CD14-positive monocyte (primary cell): ENCODE measurements at regions not wholly inside any gene's neighbourhood (a gene's known extent, or its start where the extent isn't known, plus 50 kb on each side); places are given as distances from the start of the nearest gene placed in this dataset.
"Not testable (repeated sequence)": the region's sequence is repeated elsewhere in the genome, so short reads cannot be mapped to it uniquely, and the experiment has no call there.

ENCODE experiments used
- DNase-seq, 3 donors: peaks; one replicate each; pipeline ENCODE4 v3.0.0-alpha.2; 2011 to 2022
- H2AFZ ChIP-seq: 2 replicates; pipeline ENCODE4 v1.6.0; 2012; ENCODE audit warnings: mild to moderate bottlenecking, low read depth, low read length, inconsistent platforms; ENCODE audit not compliant: insufficient read depth, poor library complexity, severe bottlenecking
- H3K27ac ChIP-seq, 2 donors: 1 replicate in 1 of 2; 2 replicates in 1 of 2; pipeline ENCODE4 v1.5.1; 2012 to 2013; ENCODE audit warnings: low read length in 2 of 2, control low read depth in 1 of 2, inconsistent platforms in 1 of 2, low read depth in 1 of 2, mild to moderate bottlenecking in 1 of 2
- H3K27me3 ChIP-seq, 2 donors: one replicate each; pipeline versions ENCODE4 v1.6.0 to v1.6.1; 2011 to 2013; ENCODE audit warnings: low read length in 2 of 2; ENCODE audit not compliant: control insufficient read depth in 2 of 2, insufficient read depth in 2 of 2
- H3K36me3 ChIP-seq, 2 donors: replicated peaks in 1 of 2; 1 replicate in 1 of 2; 2 replicates in 1 of 2; pipeline versions ENCODE4 v1.5.1 to v1.6.1; 2012 to 2013; ENCODE audit warnings: low read length in 2 of 2, control low read depth in 1 of 2, inconsistent platforms in 1 of 2, mild to moderate bottlenecking in 1 of 2; ENCODE audit not compliant: insufficient read depth in 2 of 2, control insufficient read depth in 1 of 2
- H3K4me1 ChIP-seq, 2 donors: 1 replicate in 1 of 2; 2 replicates in 1 of 2; pipeline versions ENCODE4 v1.5.1 to v1.6.1; 2012 to 2013; ENCODE audit warnings: low read length in 2 of 2, control low read depth in 1 of 2, inconsistent platforms in 1 of 2, mild to moderate bottlenecking in 1 of 2, moderate library complexity in 1 of 2; ENCODE audit not compliant: insufficient read depth in 2 of 2, control insufficient read depth in 1 of 2
- H3K4me2 ChIP-seq: replicated peaks from 2 replicates; pipeline ENCODE3; 2012; ENCODE audit warnings: low read length, moderate library complexity, mild to moderate bottlenecking; ENCODE audit not compliant: poor library complexity, severe bottlenecking; ENCODE audit errors: extremely low read depth
- H3K4me3 ChIP-seq, 3 experiments: fragments of 200-600 bp in 1 of 3; sonication (generic) in 1 of 3; replicated peaks in 1 of 3; 1 replicate in 2 of 3; 2 replicates in 1 of 3; pipeline ENCODE4 v1.5.1; 2011 to 2013; ENCODE audit warnings: low read length in 3 of 3, mild to moderate bottlenecking in 3 of 3, control low read depth in 2 of 3, low read depth in 2 of 3, inconsistent platforms in 1 of 3, moderate library complexity in 1 of 3
- H3K79me2 ChIP-seq: 2 replicates; pipeline ENCODE4 v1.6.0; 2012; ENCODE audit warnings: mild to moderate bottlenecking, control low read depth, inconsistent platforms, low read length, moderate library complexity; ENCODE audit not compliant: insufficient read depth
- H3K9ac ChIP-seq: 2 replicates; pipeline ENCODE4 v1.6.0; 2017; ENCODE audit warnings: low read length, mild to moderate bottlenecking; ENCODE audit not compliant: insufficient read depth, poor library complexity, severe bottlenecking
- H3K9me3 ChIP-seq, 2 donors: replicated peaks in 1 of 2; 1 replicate in 1 of 2; 2 replicates in 1 of 2; pipeline versions ENCODE4 v1.5.1 to v1.6.1; 2012 to 2013; ENCODE audit warnings: low read length in 2 of 2, control low read depth in 1 of 2; ENCODE audit not compliant: control insufficient read depth in 1 of 2, insufficient read depth in 1 of 2
- H4K20me1 ChIP-seq: 2 replicates; pipeline ENCODE4 v1.6.0; 2012; ENCODE audit warnings: mild to moderate bottlenecking, low read length, control low read depth, moderate library complexity; ENCODE audit not compliant: insufficient read depth
- H3K27ac Mint-ChIP-seq, 7 donors: one replicate each; pipeline ENCODE4 v1.8.0; 2020; ENCODE audit warnings: mild to moderate bottlenecking in 7 of 7, mixed read lengths in 7 of 7, moderate library complexity in 6 of 7, inconsistent platforms in 2 of 7
- H3K27me3 Mint-ChIP-seq, 3 donors: one replicate each; pipeline ENCODE4 v1.8.0; 2021 to 2022; ENCODE audit warnings: low read depth in 3 of 3, mild to moderate bottlenecking in 3 of 3, mixed read lengths in 3 of 3, moderate library complexity in 3 of 3, inconsistent platforms in 1 of 3
- H3K36me3 Mint-ChIP-seq, 2 donors: one replicate each; pipeline ENCODE4 v1.8.0; 2020; ENCODE audit warnings: mixed read lengths in 2 of 2, inconsistent platforms in 1 of 2, mild to moderate bottlenecking in 1 of 2
- H3K4me1 Mint-ChIP-seq: one replicate; pipeline ENCODE4 v1.8.0; 2020; ENCODE audit warnings: mild to moderate bottlenecking, mixed read lengths
- H3K4me3 Mint-ChIP-seq, 2 donors: one replicate each; pipeline ENCODE4 v1.8.0; 2020; ENCODE audit warnings: mild to moderate bottlenecking in 2 of 2, mixed read lengths in 2 of 2, moderate library complexity in 1 of 2
- H3K9me3 Mint-ChIP-seq, 7 donors: one replicate each; pipeline ENCODE4 v1.8.0; 2020 to 2022; ENCODE audit warnings: mixed read lengths in 7 of 7, mild to moderate bottlenecking in 6 of 7, moderate library complexity in 6 of 7, inconsistent platforms in 2 of 7
- WGBS: methylation state at CpG from one replicate; pipeline ENCODE4 v1.1.5; 2013; ENCODE audit warnings: missing lambda C conversion rate; ENCODE audit not compliant: insufficient coverage; 5-methylcytosine and 5-hydroxymethylcytosine counted together
- intact Hi-C, 2 donors: fragments of 100-400 bp; cut with micrococcal nuclease; formaldehyde crosslinking; loops; one replicate each; pipeline versions ENCODE4 v1.15.0 to v1.15.1; 2023
- TF ChIP-seq, protein P1 (sequence below): fragments of 200-600 bp; IDR thresholded peaks from one replicate; pipeline ENCODE4 v1.8.0; 2022; ENCODE audit warnings: antibody characterized with exemption, mild to moderate bottlenecking

GRCh38 chr3:10694179-10694578, 121.8 kb upstream of the SLC6A11 start:
- Histone ChIP-seq H4K20me1 (no peaks in the 10 kb centered on the region), H3K27me3 (no peaks in the 10 kb centered on the region), H3K4me3 (no peak overlapping the region), H3K36me3 (no peaks in the 10 kb centered on the region), H3K4me1 (no peaks in the 10 kb centered on the region), H3K9ac (no peak overlapping the region), H3K27ac (no peak overlapping the region), H3K9me3 (no peaks in the 10 kb centered on the region), H3K4me2 (no peak overlapping the region), H3K79me2 (no peaks in the 10 kb centered on the region), H2AFZ (no peak overlapping the region)
- no peaks in the 10 kb centered on the region for H3K4me1 Mint-ChIP-seq
- DNase-seq, result no peak
- H3K9me3 Mint-ChIP-seq, result peaks cover 0 to 3% (median 0%) of the 10 kb centered on the region in 7 donors
- peaks cover 4 to 20% (median 13%) of the 10 kb centered on the region in 3 donors for H3K27me3 Mint-ChIP-seq
- intact Hi-C loops, result no loop called here
- TF ChIP-seq, protein P1, sequence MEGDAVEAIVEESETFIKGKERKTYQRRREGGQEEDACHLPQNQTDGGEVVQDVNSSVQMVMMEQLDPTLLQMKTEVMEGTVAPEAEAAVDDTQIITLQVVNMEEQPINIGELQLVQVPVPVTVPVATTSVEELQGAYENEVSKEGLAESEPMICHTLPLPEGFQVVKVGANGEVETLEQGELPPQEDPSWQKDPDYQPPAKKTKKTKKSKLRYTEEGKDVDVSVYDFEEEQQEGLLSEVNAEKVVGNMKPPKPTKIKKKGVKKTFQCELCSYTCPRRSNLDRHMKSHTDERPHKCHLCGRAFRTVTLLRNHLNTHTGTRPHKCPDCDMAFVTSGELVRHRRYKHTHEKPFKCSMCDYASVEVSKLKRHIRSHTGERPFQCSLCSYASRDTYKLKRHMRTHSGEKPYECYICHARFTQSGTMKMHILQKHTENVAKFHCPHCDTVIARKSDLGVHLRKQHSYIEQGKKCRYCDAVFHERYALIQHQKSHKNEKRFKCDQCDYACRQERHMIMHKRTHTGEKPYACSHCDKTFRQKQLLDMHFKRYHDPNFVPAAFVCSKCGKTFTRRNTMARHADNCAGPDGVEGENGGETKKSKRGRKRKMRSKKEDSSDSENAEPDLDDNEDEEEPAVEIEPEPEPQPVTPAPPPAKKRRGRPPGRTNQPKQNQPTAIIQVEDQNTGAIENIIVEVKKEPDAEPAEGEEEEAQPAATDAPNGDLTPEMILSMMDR, result no peak
- WGBS, result 93% methylated on average over 3 of the region's 4 CpGs
- H3K4me3 Mint-ChIP-seq, result no peak overlapping the region
- H3K27ac Mint-ChIP-seq, result no peak overlapping the region
- no peaks in the 10 kb centered on the region for H3K36me3 Mint-ChIP-seq

- intact Hi-C loops, H3K4me3 ChIP-seq, H3K4me1 ChIP-seq, H3K4me2 ChIP-seq, H3K27ac Mint-ChIP-seq, H3K27ac ChIP-seq, H4K20me1 ChIP-seq, H3K36me3 Mint-ChIP-seq, H3K9me3 ChIP-seq, H3K9ac ChIP-seq, H3K4me3 Mint-ChIP-seq, DNase-seq, H3K27me3 ChIP-seq, H3K36me3 ChIP-seq, H2AFZ ChIP-seq, H3K9me3 Mint-ChIP-seq, H3K4me1 Mint-ChIP-seq, H3K79me2 ChIP-seq: not testable (repeated sequence)
- H3K27me3 Mint-ChIP-seq, result peaks cover 8 to 18% (median 10%) of the 10 kb centered on the region in 3 donors
- 94% methylated on average over 2 of the region's 2 CpGs for whole genome bisulfite sequencing
Observed at GRCh38 chr3:10695186-10695585, 120.8 kb upstream of the SLC6A11 start.
